ENCODE measurements at regions not wholly inside any gene's neighbourhood (a gene's known extent, or its start where the extent isn't known, plus 50 kb on each side); places are given as distances from the start of the nearest gene placed in this dataset.

GRCh38 chr4:114087596-114088230 lies 108.3 kb upstream of the ARSJ start:
- H3K9me3 ChIP-seq = no peaks in the 10 kb centered on the region
- H3K4me1 ChIP-seq = no peaks in the 10 kb centered on the region
- intact Hi-C loops (cut with DNase I; ENCODE audit: low total_unique reads) = no loop called here
- no peak for DNase-seq
- no peak overlapping the region for H3K4me3 ChIP-seq
- H3K36me3 ChIP-seq = no peaks in the 10 kb centered on the region
- no peak for TF ChIP-seq CTCF (IDR thresholded peaks at IDR 0.05)
- H3K27me3 ChIP-seq = no peaks in the 10 kb centered on the region
- no peak overlapping the region for H3K27ac ChIP-seq

- no peak for DNase-seq
- Histone ChIP-seq H3K4me1 (no peaks in the 10 kb centered on the region), H3K36me3 (no peaks in the 10 kb centered on the region), H3K27ac (no peak overlapping the region), H3K4me3 (no peak overlapping the region), H3K9me3 (no peaks in the 10 kb centered on the region), H3K27me3 (no peaks in the 10 kb centered on the region)
- no peak for TF ChIP-seq CTCF (IDR thresholded peaks at IDR 0.05)
- intact Hi-C loops (cut with DNase I; ENCODE audit: low total_unique reads) = no loop called here
Measured at GRCh38 chr4:114088481-114088880, 109.0 kb upstream of the ARSJ start.

- no peak overlapping the region for H3K4me3 ChIP-seq
- H3K9me3 ChIP-seq = no peaks in the 10 kb centered on the region
- no peaks in the 10 kb centered on the region for H3K27me3 ChIP-seq
- TF ChIP-seq CTCF (IDR thresholded peaks at IDR 0.05) = no peak
- DNase-seq = no peak
- intact Hi-C loops (cut with DNase I; ENCODE audit: low total_unique reads) = no loop called here
- no peak overlapping the region for H3K27ac ChIP-seq
- no peaks in the 10 kb centered on the region for H3K4me1 ChIP-seq
- H3K36me3 ChIP-seq = no peaks in the 10 kb centered on the region
Measured at GRCh38 chr4:114091546-114091945, 112.1 kb upstream of the ARSJ start.

- Histone ChIP-seq H3K4me3 (no peak overlapping the region), H3K27me3 (no peaks in the 10 kb centered on the region), H3K36me3 (no peaks in the 10 kb centered on the region), H3K9me3 (no peaks in the 10 kb centered on the region), H3K27ac (no peak overlapping the region), H3K4me1 (no peaks in the 10 kb centered on the region)
- TF ChIP-seq CTCF (IDR thresholded peaks at IDR 0.05) = no peak
- DNase-seq = no peak
- intact Hi-C loops (cut with DNase I; ENCODE audit: low total_unique reads) = no loop called here
Measured at GRCh38 chr4:114093221-114093715, 113.8 kb upstream of the ARSJ start.

GRCh38 chr4:114100288-114101031 lies 121.0 kb upstream of the ARSJ start:
- Histone ChIP-seq H3K36me3 (no peaks in the 10 kb centered on the region), H3K4me3 (no peak overlapping the region), H3K27ac (no peak overlapping the region), H3K27me3 (no peaks in the 10 kb centered on the region), H3K4me1 (no peaks in the 10 kb centered on the region), H3K9me3 (no peaks in the 10 kb centered on the region)
- DNase-seq = no peak
- no peak for TF ChIP-seq CTCF (IDR thresholded peaks at IDR 0.05)
- intact Hi-C loops (cut with DNase I; ENCODE audit: low total_unique reads) = no loop called here

Data from tibial artery (tissue), 4 donors.